Activated CD4-positive, CD25-positive, alpha-beta regulatory T cell treated with anti-CD3 and anti-CD28 coated beads, Interleukin-2, amount 50 U/mL, for 72 hours (primary cell): ENCODE measurements at regions not wholly inside any gene's neighbourhood (a gene's known extent, or its start where the extent isn't known, plus 50 kb on each side); places are given as distances from the start of the nearest gene placed in this dataset.
"Not testable (repeated sequence)": the region's sequence is repeated elsewhere in the genome, so short reads cannot be mapped to it uniquely, and the experiment has no call there.

ENCODE experiments used
- DNase-seq: peaks from one replicate; pipeline ENCODE4 v3.0.0; 2021

DNA sequence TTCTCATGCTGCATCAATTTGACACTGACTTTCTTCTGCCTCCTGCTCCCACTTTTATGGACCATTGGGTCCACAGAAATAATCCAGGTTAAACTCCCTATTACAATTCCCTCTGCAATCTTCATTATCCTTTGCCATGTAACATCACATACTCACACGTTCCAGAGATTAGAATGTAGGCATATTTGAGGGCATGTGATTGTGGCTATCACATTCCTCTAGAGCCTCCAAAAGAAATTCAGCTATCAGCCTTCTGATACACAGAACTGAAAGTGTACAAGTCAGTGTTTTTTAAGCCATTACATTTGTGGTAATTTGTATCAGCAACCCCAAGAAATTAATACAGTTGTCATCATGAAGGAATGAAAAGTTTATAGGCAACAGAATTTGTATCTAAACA, 892.4 kb downstream of the RPS29 start:
- no peak for DNase-seq

DNA sequence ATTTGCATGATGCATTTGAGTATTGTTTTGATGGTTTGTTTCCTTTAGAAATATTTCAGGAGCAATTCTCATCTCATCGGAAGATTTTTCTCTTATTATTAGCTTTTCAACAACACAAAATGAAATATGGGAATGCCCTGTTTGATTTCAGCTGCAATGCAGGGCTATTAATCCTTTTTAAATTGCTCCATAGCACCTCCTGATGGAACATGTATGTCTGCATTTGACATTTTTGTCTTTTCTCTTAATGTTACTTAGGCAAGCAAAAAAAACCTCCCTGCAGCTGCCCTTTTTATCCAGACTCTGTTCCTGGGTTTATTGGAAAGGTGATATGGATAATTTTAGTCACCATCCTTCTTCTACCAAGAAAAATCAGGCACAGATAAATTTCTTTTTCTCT, 895.8 kb downstream of the RPS29 start:
- no peak for DNase-seq

DNA sequence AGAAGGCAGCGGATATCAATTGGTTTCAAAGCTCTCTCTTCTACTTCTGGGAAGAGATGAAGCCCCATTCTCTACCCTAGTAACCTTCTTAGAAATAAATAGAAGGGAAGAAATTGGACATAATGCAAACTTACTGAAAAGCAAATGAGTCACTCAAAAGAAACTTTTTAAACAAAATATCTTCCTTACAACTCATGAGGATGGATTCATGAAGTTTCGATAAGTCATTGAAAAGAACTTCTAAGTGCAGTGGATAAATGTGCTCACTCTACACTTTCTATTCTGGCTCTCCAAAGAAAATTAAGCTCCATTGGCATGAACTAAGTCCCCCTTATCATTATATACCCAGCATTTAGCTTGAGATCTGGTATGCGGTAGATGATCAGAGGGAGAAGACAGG, 899.5 kb downstream of the RPS29 start:
- DNase-seq, result no peak

DNA sequence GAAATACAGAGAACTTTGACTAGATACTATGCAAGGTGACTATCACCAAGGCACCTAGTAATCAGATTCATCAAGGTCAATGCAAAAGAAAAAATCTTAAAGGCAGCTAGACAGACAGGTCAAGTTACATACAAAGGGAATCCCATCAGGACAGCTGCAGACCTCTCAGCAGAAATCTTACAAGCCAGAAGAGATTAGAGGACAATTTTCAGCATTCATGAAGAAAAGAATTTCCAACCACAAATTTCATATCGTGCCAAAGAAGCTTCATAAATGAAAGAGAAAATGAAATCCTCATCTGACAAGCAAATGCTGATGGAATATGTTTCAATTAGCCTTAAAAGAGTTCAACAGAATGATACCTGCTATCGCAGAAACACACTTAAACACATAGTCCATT, 913.7 kb downstream of the RPS29 start:
- no peak for DNase-seq

DNA sequence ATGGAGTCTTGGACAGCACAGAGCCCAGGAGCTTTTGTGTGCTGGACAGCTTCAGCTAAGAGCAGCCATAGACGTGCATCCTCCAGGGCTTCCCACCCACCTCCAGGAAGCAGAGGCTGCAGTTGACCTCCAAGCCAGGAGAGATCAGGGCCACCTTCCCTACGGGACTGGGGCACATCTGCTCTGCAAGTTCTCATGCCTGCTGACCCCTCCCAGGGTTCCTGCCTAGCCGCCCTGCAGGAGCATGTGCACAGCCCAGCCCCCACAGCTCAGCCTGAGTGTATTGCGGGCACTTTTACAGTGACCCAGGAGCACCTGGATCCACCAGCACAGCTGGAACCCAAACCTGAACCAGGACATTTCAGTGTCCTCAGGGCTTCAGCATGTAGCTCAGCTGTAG, 915.2 kb downstream of the RPS29 start:
- DNase-seq, result no peak

DNA sequence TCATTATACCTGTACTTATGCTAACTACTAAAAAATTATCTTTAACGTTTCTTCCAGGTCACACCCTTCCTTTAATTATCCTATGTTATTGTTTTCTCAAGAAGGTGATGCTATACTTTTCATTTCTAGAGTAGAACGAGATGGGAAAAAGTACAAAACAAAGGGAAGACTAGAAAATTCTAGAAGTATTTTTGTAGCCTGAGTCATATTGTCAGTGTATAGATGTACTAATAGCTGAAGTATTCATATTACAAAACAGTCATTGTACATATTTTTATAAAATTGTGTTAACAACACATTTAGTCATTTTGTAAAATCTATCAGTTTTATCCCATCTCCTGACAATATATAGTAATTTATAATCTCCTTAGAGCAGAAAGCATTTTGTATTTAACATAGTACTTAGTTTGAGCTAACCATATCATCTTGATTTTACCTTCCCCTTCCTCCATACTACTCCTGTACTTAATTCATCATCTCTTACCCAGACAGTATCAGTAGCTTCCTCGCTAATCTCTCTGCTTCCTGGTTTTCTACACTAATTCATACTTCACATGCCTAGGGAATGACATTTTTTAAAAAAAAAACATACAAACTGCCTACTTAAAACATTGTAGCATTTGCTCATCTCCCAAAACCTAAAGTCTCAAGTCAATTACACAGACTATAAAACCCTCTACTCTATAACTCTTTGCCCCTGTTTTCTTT, 920.9 kb downstream of the RPS29 start:
- DNase-seq, result no peak

DNA sequence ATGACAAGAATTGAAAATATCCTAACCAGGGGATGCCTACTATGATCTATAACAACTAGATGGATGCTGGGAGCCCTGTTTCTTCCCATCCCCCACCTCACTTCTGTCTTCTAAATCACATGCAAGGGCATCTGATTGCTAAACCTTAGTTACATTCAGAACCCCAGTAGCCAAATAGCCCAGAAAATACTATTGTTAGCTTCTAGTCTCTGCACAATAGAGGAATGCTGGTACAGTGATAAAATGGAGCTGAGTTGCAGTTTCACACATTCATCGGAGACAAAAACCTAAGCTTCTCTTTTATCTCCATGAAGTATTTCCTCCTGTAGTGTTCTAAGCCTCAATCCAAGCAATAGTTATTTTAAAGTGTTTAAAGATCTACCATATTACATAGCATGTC, 942.9 kb downstream of the RPS29 start:
- no peak for DNase-seq

DNA sequence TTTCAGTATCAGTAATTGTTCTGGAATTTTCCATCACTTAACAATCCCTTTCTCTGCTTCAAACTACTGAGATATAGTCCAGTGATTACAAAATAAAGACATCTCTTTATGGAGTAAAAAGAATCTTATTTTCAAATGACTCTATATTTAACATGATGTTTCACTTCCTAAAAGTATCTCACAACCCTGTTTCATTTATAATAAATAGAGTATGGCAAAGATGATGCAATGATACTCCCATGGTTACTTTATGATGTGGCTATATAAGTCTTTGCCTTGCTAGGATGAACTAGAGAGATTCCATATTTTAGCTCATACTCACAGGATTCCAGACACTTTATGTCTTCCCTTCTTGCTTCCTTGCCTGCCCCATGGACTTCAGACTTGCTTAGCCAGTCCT, 953.5 kb upstream of the MDGA2 start:
- DNase-seq, result no peak

DNA sequence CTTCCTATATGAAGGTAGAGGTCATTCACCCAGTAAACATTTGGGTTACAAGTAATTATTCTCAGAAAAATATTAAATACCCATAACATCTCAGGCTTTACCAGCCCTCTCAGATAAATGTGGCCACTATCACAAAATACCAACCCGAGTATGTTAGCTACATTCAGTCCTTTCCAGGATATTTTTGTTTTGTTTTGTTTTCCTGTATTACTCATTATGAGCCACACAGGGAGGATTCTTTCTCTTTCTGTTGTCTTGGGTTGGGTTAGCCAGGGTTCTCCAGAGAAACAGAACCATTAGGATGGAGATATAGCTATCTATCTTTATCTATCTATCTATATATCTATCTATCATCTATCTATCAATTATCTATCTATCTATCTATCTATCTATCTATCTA, 947.6 kb upstream of the MDGA2 start:
- no peak for DNase-seq

DNA sequence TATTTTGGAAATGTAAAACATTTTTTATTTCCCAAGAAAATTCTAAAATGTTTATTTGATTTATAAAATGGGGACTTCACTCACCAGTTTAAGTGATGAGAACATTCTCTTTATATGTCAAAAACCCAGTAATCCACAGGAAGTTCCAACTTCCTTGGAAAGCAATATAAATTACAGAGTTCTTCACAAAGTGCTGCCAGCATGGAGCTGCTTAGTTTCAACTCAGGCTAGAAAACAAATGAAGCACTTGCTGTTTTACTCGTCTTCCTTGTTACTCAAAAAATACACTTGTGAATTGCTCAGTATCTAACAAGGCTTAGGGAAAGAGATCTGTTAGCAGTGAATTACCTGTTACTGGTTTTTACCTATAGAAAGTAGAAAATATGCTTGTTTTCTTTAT, 942.7 kb upstream of the MDGA2 start:
- no peak for DNase-seq

DNA sequence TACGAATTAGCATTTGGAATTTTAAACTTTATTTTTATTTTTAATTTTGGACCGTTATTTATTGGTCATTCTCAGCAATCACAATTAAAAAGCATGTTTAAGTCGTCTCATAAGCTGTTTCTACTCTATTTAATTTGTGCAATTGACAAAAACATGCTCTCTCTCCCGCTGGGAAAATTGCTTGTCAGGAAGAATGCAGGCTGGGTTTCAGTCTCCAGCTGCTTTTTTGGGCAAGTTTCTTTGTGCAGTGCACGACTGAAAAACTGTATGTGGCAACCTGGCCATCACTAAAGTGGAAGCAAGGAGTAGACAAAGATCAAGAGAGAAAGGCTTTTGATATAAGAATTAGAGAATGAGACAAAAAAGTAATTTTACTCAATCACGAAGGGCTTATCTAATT, 941.5 kb upstream of the MDGA2 start:
- DNase-seq, result no peak

DNA sequence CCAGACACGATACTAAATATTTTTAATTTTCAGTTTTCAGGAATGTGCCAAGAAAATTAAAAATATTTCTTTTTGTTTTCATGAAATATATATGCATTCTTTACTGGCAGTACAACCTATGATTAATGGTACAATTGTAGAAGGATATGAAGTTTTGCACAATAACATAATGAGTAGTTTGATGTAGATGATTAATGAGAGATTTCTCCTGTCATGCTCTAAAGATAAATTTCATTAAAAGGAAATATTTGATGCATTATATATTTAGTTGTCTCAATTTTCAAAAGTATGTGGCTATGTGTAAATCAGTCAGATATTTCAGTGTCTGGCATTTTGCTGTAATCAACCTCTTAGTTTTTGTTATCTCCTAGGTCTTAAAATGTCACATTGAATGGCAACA, 940.2 kb upstream of the MDGA2 start:
- DNase-seq, result no peak

DNA sequence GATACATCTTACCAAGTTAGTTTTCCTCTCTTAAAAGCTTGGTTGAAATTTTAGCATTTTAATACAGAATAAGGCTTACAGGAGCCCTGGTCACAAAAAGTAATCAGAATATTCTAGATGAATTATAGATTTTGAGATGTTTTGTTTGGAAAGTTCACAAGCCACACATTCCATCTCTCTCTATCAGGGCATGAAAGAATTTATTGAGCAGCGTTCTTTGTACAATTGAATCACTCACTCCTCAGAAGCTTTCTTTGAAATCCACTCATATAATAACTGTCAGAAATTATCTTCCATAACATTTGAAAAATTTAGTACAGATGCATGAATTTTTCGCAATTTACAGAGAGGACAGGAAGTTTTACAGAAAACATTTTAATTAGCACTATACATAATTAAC, 938.6 kb upstream of the MDGA2 start:
- no peak for DNase-seq

DNA sequence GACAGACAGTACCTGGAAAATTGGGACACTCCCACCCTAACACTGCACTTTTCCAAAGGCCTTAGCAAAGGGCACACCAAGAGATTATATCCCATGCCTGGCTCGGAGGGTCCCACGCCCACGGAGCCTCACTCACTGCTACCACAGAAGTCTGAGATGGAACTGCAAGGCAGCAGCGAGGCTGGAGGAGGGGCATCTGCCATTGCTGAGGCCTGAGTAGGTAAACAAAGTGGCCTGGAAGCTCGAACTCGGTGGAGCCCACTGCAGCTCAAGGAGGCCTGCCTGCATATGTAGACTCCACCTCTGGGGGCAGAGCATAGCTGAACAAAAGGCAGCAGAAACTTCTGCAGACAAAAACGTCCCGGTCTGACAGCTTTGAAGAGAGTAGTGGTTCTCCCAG, 931.6 kb upstream of the MDGA2 start:
- not testable (repeated sequence) for DNase-seq

DNA sequence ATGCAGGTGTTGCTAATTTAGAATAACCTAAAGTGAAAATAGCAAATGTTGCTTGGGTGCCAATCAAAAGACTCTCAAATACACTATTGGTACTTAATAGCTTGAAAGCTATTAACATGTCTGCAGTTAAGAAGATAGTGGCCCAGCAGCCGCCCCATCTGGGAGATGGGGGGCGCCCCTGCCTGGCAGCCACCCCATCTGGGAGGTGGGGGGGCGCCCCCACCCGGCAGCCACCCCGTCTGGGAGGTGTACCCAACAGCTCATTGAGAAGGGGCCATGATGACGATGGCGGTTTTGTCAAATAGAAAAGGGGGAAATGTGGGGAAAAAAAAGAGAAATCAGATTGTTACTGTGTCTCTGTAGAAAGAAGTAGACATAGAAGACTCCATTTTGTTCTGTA, 923.1 kb upstream of the MDGA2 start:
- DNase-seq, result no peak

DNA sequence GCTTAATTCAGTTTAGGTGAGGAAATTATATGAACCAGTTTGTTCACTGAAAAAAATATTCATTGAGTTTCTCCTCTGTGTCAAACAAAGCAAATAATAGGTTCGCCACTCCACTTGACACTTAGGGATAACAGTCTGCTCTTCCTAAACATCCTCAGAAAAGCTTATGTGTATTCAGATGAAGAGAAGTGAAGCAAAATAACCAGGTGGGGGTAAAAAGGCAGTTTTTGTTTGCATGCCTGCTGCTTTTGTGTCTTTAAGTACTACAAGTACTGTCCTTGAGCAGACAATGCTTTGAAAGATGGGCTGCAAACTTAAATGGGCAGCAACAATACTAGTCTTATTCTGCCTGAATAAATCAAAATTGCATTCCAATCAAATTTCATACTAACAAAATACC, 910.7 kb upstream of the MDGA2 start:
- no peak for DNase-seq

DNA sequence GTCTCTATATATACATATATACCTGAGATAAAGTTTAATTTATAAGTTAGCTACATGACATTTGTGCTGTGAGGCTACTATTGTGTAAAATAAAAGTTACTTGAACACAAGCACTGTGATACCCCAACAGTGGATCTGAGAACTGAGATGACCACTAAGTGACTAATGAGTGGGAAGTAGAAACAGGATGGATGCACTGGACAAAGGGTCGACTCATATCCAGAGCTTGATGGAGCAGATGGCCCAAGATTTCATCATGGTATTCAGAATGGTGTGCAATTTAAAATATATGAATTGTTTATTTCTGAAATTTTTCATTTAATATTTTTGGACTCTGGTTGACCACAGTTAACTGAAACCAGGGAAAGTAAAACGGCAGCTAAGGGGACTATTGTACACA, 908.6 kb upstream of the MDGA2 start:
- no peak for DNase-seq

DNA sequence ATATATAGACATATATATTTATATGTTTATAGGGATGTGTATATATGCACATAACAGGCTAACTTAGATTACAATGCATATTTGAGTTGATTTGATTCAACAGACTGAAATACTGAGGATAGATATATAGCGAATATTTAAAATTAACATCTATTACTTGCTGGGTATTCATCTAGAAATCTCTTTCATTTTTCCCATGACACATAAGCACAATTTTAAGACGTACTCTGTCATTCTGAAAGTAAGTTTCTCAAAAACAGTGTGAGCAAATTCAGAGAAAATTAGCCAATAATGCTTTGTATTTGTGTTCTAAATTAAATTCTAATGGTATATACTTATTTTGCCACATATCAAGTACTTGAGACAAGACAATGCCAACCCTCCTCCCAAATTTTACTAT, 907.5 kb upstream of the MDGA2 start:
- DNase-seq, result no peak

DNA sequence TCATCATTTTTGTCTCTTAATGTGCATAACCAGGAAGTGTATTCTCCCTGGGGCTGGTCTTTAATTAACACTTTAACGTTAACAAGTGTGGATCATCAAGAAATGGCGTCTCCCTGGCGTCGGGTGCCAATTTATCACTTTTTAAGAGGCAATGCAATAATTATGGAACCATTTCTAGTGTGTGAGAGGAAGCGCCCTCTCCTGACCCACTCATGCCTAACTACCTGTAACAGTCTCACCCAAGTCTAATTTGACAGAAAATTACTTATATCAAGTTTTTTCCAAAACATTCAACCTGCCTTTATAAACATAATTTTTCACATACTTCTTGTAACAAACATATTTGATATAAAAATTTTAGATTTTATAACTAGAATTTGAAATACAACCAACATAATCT, 905.3 kb upstream of the MDGA2 start:
- no peak for DNase-seq

DNA sequence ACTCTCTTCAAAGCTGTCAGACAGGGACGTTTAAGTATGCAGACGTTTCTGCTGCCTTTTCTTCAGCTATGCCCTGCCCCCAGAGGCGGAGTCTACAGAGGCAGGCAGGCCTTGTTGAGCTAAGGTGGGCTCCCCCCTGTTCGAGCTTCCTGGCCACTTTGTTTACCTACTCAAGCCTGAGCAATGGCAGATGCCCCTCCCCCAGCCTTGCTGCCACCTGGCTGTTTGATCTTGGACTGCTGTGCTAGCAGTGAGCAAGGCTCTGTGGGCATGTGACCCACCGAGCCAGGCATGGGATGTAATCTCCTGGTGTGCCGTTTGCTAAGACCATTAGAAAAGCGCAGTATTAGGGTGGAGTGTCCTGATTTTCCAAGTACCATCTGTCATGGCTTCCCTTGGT, 900.4 kb upstream of the MDGA2 start:
- DNase-seq, result no peak

DNA sequence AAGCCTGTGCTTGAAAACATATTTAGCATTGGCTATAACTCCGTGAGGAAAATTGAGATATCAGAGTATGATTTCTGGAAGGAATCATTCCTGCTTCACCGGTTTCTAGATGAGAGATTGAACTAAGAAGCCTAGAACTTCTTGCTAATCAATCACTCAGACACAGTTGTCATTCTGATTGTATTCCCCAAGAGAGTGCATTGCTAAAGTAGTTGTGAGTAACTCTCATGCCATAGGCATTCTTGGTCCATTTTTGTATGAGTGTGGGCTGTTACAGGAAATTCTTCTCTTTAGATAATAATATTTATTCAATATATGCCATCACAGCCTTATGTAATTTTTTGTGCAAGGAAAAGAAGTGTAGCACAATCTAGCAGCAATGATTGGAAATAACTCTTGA, 893.3 kb upstream of the MDGA2 start:
- DNase-seq, result no peak

DNA sequence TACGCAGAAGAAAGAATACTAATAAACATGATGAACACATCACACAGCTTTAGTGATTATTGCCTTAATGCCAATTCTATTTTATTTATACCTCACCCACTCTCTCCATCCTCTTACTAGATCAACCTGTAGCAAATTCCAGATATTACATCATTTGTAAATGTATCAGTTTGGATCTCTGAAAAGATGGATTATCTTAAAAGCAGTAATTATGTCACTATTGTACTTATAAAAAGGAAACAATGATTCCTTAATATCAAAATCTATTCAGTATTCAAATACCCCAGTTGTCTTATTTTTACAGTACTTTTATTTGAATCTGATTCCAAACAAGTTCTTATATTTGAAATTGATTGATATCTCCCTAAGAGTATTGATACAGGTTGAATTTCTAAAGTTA, 892.8 kb upstream of the MDGA2 start:
- no peak for DNase-seq

DNA sequence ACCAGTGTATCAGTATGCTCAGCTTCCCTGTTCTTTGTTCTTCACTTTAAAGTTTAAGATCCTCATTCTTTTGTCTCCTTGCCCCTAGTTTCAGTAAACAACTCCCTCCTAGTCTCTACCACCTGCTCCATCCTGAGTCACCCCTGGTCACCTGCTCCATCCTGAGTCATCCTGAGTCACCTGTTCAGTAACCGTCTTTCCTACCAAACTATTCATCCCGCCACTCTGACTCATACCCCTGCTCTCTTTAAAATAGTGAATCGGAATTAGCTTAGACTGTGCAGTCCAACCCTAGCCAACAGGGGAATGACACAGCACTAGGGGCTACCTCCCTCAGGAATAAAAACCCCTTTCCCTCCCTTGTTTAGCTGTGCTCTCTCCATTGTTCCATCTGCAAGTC, 888.1 kb upstream of the MDGA2 start:
- DNase-seq, result no peak

DNA sequence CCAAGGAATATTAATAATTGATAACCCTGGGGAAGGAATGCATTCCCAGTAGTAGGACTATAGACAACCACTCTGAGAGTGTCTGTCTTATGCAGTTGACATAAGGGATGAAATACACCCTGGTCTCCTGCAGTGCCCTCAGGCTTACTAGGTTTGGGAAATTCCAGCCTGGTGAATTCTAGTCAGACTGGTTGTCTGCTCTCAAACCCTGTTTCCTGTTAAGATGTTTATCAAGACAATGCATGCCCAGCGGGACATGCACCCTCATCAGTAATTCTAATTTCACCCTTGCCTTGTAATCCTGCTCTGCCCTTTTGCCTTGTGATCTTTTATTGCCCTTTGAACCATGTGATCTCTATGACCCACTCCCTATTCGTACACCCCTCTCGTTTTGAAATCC, 886.0 kb upstream of the MDGA2 start:
- DNase-seq, result not testable (repeated sequence)

DNA sequence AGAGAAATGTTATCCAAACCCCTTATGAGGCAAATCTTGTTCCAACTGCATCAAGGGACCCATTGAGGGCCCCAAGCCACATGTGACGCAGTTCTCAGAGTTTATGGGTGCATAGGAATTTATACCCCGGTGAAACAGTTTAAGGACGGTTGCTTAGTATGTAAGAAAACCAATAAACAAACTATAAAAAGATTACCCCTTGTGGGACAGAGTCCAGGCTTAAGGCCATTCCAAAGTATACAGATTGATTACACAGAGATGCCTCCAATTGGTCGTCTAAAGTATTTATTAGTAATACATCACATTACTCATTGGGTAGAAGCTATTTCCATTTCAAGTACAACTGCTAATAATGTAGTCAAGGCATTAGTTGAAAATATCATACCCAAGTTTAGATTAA, 885.0 kb upstream of the MDGA2 start:
- DNase-seq, result no peak

DNA sequence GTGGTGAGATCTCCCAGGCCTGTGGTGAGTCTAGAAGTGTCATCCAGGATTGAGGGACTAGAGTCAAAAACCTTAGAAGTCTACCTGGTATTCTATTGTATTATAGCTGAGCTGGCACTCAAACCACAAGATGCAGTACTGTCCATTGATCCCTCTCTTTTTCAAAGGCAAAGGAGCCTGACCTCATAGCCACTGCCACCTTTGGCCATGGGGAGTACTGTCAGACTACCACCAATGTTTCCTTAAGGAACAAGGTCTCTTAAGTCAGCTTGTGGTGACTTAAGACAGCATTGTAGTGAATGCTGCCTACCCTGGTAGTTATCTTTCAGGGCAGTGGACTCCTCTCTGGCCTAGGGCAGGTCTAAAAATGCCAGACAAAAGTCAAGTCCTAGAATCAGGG, 878.0 kb upstream of the MDGA2 start:
- no peak for DNase-seq
